Calu3 (cell line): ENCODE measurements at regions not wholly inside any gene's neighbourhood (a gene's known extent, or its start where the extent isn't known, plus 50 kb on each side); places are given as distances from the start of the nearest gene placed in this dataset.

ENCODE experiments used
- BruUV-seq: library from RNA; stranded (reverse); fragments of 400-500 nt; replicated peaks from 2 replicates; lab custom pipeline; 2021; lab: Mats Ljungman, UMichigan
- CTCF ChIA-PET: fragments of 300-600 bp; sonication (Branson Sonifier 250); formaldehyde crosslinking; loops from one replicate; lab custom pipeline; 2022; ENCODE audit warnings: antibody characterized with exemption; lab: Charles Lee
- DNase-seq: peaks from one replicate; pipeline ENCODE4 v3.0.0; 2022
- H3K27ac Mint-ChIP-seq: one replicate; pipeline ENCODE4 v1.8.0; 2022; ENCODE audit warnings: mixed read lengths; ENCODE audit not compliant: unreplicated experiment
- H3K27me3 Mint-ChIP-seq: one replicate; pipeline ENCODE4 v1.8.0; 2022; ENCODE audit warnings: mixed read lengths; ENCODE audit not compliant: unreplicated experiment
- H3K36me3 Mint-ChIP-seq: one replicate; pipeline ENCODE4 v1.8.0; 2022; ENCODE audit warnings: mild to moderate bottlenecking, moderate library complexity, mixed read lengths; ENCODE audit not compliant: insufficient read depth, unreplicated experiment
- H3K4me1 Mint-ChIP-seq: one replicate; pipeline ENCODE4 v1.8.0; 2022; ENCODE audit warnings: mild to moderate bottlenecking, low read depth, mixed read lengths; ENCODE audit not compliant: unreplicated experiment
- H3K4me3 Mint-ChIP-seq: one replicate; pipeline ENCODE4 v1.8.0; 2022; ENCODE audit warnings: mild to moderate bottlenecking, low read depth, moderate library complexity, mixed read lengths; ENCODE audit not compliant: unreplicated experiment
- H3K9me3 Mint-ChIP-seq: one replicate; pipeline ENCODE4 v1.8.0; 2022; ENCODE audit warnings: low read depth, mixed read lengths; ENCODE audit not compliant: unreplicated experiment
- intact Hi-C: fragments of 100-400 bp; cut with micrococcal nuclease; formaldehyde crosslinking; loops from one replicate; pipeline ENCODE4 v1.10.0; 2022; ENCODE audit not compliant: unreplicated experiment
- TF ChIP-seq, protein P1 (sequence below): fragments of 200-600 bp; IDR thresholded peaks from one replicate; pipeline ENCODE4 v1.8.0; 2022; ENCODE audit warnings: antibody characterized with exemption; ENCODE audit not compliant: unreplicated experiment

DNA sequence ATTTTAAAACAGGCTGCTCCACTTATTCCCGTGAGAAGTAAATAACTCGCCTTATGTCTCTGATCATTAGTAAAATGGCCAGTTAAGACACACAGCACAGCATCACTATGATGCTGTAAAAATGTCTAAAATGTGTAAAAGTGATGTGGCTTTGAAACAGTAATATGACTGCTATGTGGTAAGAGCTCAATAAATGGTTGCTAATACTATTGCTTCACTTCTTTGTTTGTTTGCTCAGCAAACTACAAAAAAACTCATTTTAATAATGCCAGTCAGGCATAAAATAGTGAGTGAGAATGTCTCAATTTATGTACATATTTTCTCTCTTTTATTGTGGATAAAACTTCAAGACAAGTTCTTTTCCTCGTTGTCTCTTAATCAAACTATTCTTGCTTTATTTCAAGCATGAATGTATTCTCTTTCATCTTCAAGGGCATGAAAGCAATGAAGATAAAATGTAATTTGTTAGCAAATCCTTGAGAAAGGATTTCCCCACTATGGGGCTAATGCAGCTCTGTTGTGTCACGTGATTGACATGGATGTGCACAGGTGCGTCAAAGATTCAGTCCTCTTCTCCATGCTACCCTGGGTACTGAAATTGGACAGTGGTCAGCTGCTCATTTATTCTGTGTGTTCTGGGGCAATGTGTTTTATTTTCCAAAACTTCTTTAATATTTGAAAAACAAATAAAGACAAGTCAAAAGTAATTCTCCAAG lies 387.2 kb downstream of the TRIB2 start:
- DNase-seq, result no peak
- H3K4me3 Mint-ChIP-seq, result no peak overlapping the region
- no peaks in the 10 kb centered on the region for H3K27me3 Mint-ChIP-seq
- intact Hi-C loops, result no loop called here
- CTCF ChIA-PET, result no interaction called here
- no TSS peak for BruUV-seq
- H3K27ac Mint-ChIP-seq, result no peak overlapping the region
- no peaks in the 10 kb centered on the region for H3K4me1 Mint-ChIP-seq
- H3K9me3 Mint-ChIP-seq, result peaks cover 3% of the 10 kb centered on the region
- TF ChIP-seq, protein P1, sequence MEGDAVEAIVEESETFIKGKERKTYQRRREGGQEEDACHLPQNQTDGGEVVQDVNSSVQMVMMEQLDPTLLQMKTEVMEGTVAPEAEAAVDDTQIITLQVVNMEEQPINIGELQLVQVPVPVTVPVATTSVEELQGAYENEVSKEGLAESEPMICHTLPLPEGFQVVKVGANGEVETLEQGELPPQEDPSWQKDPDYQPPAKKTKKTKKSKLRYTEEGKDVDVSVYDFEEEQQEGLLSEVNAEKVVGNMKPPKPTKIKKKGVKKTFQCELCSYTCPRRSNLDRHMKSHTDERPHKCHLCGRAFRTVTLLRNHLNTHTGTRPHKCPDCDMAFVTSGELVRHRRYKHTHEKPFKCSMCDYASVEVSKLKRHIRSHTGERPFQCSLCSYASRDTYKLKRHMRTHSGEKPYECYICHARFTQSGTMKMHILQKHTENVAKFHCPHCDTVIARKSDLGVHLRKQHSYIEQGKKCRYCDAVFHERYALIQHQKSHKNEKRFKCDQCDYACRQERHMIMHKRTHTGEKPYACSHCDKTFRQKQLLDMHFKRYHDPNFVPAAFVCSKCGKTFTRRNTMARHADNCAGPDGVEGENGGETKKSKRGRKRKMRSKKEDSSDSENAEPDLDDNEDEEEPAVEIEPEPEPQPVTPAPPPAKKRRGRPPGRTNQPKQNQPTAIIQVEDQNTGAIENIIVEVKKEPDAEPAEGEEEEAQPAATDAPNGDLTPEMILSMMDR, result no peak
- no peaks in the 10 kb centered on the region for H3K36me3 Mint-ChIP-seq

DNA sequence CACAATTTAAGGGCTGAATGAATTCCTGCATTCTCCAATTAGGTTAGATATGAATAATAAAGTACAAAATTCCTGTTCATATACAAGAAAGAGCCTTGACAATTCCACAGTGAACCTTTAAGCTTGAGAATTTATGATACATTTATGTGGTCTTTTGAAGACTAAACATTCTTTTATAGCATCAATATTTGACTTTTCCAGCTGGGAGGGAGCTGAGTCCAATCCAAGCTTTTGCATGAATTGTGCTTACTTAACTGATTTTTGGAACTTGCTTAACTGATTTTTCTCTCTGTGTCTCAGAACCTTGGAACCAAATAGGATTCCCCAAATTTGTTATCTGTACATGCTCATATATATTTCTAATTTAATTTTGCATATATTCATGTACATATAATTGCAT lies 388.0 kb downstream of the TRIB2 start:
- Mint-ChIP-seq H3K4me3 (no peak overlapping the region), H3K27ac (no peak overlapping the region), H3K27me3 (no peaks in the 10 kb centered on the region), H3K36me3 (no peaks in the 10 kb centered on the region), H3K9me3 (no peaks in the 10 kb centered on the region), H3K4me1 (no peaks in the 10 kb centered on the region)
- TF ChIP-seq, protein P1, result no peak
- BruUV-seq, result no TSS peak
- intact Hi-C loops, result no loop called here
- CTCF ChIA-PET, result no interaction called here
- DNase-seq, result no peak

DNA sequence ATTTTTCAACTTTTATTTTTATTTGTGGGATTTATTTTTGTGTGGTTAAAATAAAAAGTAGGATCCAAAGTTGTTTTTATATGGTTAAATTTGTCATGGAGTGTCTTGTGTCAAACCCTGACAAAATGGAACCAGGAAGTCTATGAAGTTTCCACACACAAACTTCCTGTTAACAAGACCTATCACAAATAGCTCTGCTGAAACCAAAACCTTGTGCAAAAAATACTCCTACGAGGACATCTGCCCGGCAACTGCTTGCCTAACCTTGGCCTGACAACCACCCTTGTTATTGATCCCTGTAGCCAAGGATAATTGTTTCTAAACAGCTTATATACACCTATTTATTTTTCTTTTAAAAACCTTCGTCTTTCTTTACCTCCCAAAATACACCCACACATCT lies 389.6 kb downstream of the TRIB2 start:
- TF ChIP-seq, protein P1, result no peak
- intact Hi-C loops, result no loop called here
- Mint-ChIP-seq H3K36me3 (no peaks in the 10 kb centered on the region), H3K27me3 (no peaks in the 10 kb centered on the region), H3K4me3 (no peak overlapping the region), H3K9me3 (no peaks in the 10 kb centered on the region), H3K4me1 (no peaks in the 10 kb centered on the region), H3K27ac (no peak overlapping the region)
- BruUV-seq, result no TSS peak
- DNase-seq, result no peak
- CTCF ChIA-PET, result no interaction called here

DNA sequence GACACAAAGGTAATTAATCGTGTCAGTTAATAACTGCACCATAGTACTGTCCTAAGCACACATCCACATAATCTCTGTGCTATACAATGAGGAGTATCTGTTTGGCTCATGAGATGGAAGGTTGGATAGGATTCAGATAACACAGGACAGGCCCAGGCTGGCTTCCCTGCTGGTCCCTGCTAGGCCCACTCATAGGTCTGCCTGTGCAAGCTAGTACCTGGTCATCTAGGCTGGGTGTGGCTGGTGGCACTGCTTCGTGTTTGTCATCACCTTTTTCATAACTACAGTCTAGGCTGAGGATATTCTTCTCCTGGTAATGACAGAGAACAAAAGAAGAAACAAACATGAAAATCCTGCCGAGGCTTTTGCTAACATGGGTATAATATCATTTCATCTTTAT lies 392.8 kb downstream of the TRIB2 start:
- no TSS peak for BruUV-seq
- intact Hi-C loops, result no loop called here
- Mint-ChIP-seq H3K27ac (no peak overlapping the region), H3K27me3 (no peaks in the 10 kb centered on the region), H3K36me3 (no peaks in the 10 kb centered on the region), H3K4me1 (peaks cover 9% of the 10 kb centered on the region), H3K9me3 (no peaks in the 10 kb centered on the region), H3K4me3 (no peak overlapping the region)
- no peak for DNase-seq
- CTCF ChIA-PET, result no interaction called here
- TF ChIP-seq, protein P1, result no peak
